ENCODE measurements at regions not wholly inside any gene's neighbourhood (a gene's known extent, or its start where the extent isn't known, plus 50 kb on each side); places are given as distances from the start of the nearest gene placed in this dataset.

- TF ChIP-seq CTCF (conservative IDR thresholded peaks at IDR 0.05): no peak
- no peak overlapping the region for H3K27ac ChIP-seq
Observed at GRCh38 chr1:101738475-101738874, 258.3 kb downstream of the OLFM3 start.

- H3K27ac ChIP-seq: no peak overlapping the region
- no peak for TF ChIP-seq CTCF (conservative IDR thresholded peaks at IDR 0.05)
Observed at GRCh38 chr1:101739146-101739545, 257.6 kb downstream of the OLFM3 start.

- H3K27ac ChIP-seq: no peak overlapping the region
- TF ChIP-seq CTCF (conservative IDR thresholded peaks at IDR 0.05): no peak
Observed at GRCh38 chr1:101739826-101740330, 256.8 kb downstream of the OLFM3 start.

GRCh38 chr1:101741910-101742309, 254.8 kb downstream of the OLFM3 start:
- H3K27ac ChIP-seq: no peak overlapping the region
- TF ChIP-seq CTCF (conservative IDR thresholded peaks at IDR 0.05): no peak

- TF ChIP-seq CTCF (conservative IDR thresholded peaks at IDR 0.05): no peak
Observed at GRCh38 chr1:101742509-101742908, 254.2 kb downstream of the OLFM3 start.

GRCh38 chr1:101745551-101746270, 251.0 kb downstream of the OLFM3 start:
- no peak for TF ChIP-seq CTCF (conservative IDR thresholded peaks at IDR 0.05)
- no peak overlapping the region for H3K27ac ChIP-seq

More at GRCh38 chr1:101742509-101742908, 254.2 kb downstream of the OLFM3 start:
- H3K27ac ChIP-seq: no peak overlapping the region

GRCh38 chr1:101748077-101748476, 248.6 kb downstream of the OLFM3 start:
- no peak for TF ChIP-seq CTCF (conservative IDR thresholded peaks at IDR 0.05)
- no peak overlapping the region for H3K27ac ChIP-seq

Measured in VCaP (cell line).